NT2/D1 (cell line): ENCODE measurements at regions not wholly inside any gene's neighbourhood (a gene's known extent, or its start where the extent isn't known, plus 50 kb on each side); places are given as distances from the start of the nearest gene placed in this dataset.

ENCODE experiments used
- YY1 ChIP-seq: IDR thresholded peaks from 2 replicates; pipeline ENCODE4 v1.6.1; 2011; ENCODE audit not compliant: insufficient read length, insufficient read depth
- ZNF274 ChIP-seq: IDR thresholded peaks from 2 replicates; pipeline ENCODE4 v1.6.1; 2011; ENCODE audit warnings: mild to moderate bottlenecking, low read depth, low read length

- TF ChIP-seq ZNF274: no peak
- no peak for TF ChIP-seq YY1
These were observed 548.2 kb downstream of the PDCD6IP start for GRCh38 chr3:34346656-34347055.
